Prostate gland (tissue), 2 donors: ENCODE measurements at regions not wholly inside any gene's neighbourhood (a gene's known extent, or its start where the extent isn't known, plus 50 kb on each side); places are given as distances from the start of the nearest gene placed in this dataset.

Experiments used
- DNase-seq: peaks from one replicate; pipeline ENCODE4 v3.0.0-alpha.2; 2019; ENCODE audit warnings: low spot score
- H3K27ac ChIP-seq, 2 donors: fragments of 200-600 bp; sonication (generic); 2 replicates each; pipeline ENCODE4 v1.5.1; 2017 to 2019
- H3K27me3 ChIP-seq: fragments of 200-600 bp; sonication (generic); replicated peaks from 2 replicates; pipeline ENCODE4 v1.5.1; 2019; ENCODE audit not compliant: insufficient read depth
- H3K36me3 ChIP-seq, 2 donors: fragments of 200-600 bp; sonication (generic); 1 replicate in 1 of 2; 2 replicates in 1 of 2; pipeline versions ENCODE4 v1.5.1 to v1.8.1; 2017 to 2019
- H3K4me1 ChIP-seq: fragments of 200-600 bp; sonication (generic); replicated peaks from 2 replicates; pipeline ENCODE4 v1.5.1; 2019
- H3K4me3 ChIP-seq, 2 donors: fragments of 200-600 bp; sonication (generic); 2 replicates each; pipeline ENCODE4 v1.5.1; 2017 to 2019
- H3K9me3 ChIP-seq: fragments of 200-600 bp; sonication (generic); 2 replicates; pipeline ENCODE4 v1.5.1; 2017
- CTCF ChIP-seq, 4 experiments: fragments of 200-600 bp in 2 of 4; fragments of 450-650 bp in 2 of 4; sonication (generic) in 2 of 4; IDR thresholded peaks; 1 replicate in 3 of 4; 2 replicates in 1 of 4; pipeline ENCODE4 v1.5.1; 2016 to 2019; ENCODE audit warnings: antibody characterized with exemption in 4 of 4, mild to moderate bottlenecking in 2 of 4, moderate library complexity in 2 of 4
- POLR2A ChIP-seq: fragments of 450-650 bp; IDR thresholded peaks from one replicate; pipeline ENCODE4 v1.6.1; 2016; ENCODE audit warnings: antibody characterized with exemption, mild to moderate bottlenecking
- POLR2AphosphoS5 ChIP-seq: sonication (generic); formaldehyde crosslinking; IDR thresholded peaks from one replicate; pipeline ENCODE4 v1.6.1; 2017; ENCODE audit warnings: antibody characterized with exemption
- WGBS: methylation state at CpG from one replicate; pipeline ENCODE4 v1.1.5; 2018; 5-methylcytosine and 5-hydroxymethylcytosine counted together
- intact Hi-C: fragments of 100-400 bp; cut with DNase I; formaldehyde crosslinking; loops from one replicate; pipeline ENCODE4 v1.14.2; 2022

DNA sequence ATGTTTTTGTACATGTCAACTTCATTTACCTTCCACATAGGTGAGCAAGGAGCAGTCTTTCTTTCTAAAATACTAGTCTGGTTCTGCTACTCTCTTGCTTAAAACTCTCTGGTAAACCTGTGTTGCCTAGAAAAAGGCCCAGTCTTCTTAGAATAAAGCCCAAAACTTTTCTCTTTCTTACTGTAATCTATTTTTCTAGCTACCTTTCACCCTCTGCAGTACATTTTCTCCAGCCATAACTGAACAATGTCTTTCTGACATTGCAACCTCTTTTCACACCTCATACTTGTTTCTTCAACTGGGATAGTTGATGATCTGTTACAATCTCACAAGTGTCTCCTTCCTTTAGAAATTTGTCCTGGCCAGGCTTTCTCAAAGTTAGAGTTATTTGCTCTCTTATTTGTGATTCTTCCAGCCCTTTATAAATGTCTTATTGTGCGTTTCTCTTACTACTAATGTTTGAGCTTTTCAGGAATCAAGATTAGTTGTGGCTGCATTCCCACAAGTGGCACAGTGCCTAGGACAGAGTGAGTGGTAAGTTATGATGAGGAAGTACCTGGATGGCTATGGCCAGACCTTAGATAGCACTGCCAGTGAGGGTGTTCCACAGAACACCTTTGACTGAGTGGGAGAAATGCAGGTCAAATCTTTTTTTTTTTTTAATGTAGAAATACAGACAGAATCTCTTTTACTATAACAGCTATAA lies 313.4 kb upstream of the SATB1 start:
- Histone ChIP-seq H3K36me3 (no peaks in the 10 kb centered on the region), H3K27ac (no peak overlapping the region), H3K9me3 (no peaks in the 10 kb centered on the region), H3K27me3 (no peaks in the 10 kb centered on the region), H3K4me1 (no peaks in the 10 kb centered on the region), H3K4me3 (no peak overlapping the region)
- intact Hi-C loops = no loop called here
- no peak for DNase-seq
- TF ChIP-seq CTCF (IDR thresholded peaks at IDR 0.05) (no peak), POLR2AphosphoS5 (no peak), POLR2A (no peak)
- WGBS = 46% methylated on average over 1 of the region's 1 CpG

- DNase-seq = no peak
- no peaks in the 10 kb centered on the region for H3K9me3 ChIP-seq
- no peaks in the 10 kb centered on the region for H3K27me3 ChIP-seq
- no peak overlapping the region for H3K27ac ChIP-seq
- no peak for TF ChIP-seq CTCF (IDR thresholded peaks at IDR 0.05)
- TF ChIP-seq POLR2AphosphoS5 = no peak
- no peaks in the 10 kb centered on the region for H3K4me1 ChIP-seq
- H3K36me3 ChIP-seq = no peaks in the 10 kb centered on the region
- H3K4me3 ChIP-seq = no peak overlapping the region
- intact Hi-C loops = no loop called here
- WGBS = 62% methylated on average over 2 of the region's 2 CpGs
Observed at GRCh38 chr3:18735005-18735404, 309.9 kb upstream of the SATB1 start.

- H3K4me1 ChIP-seq = no peaks in the 10 kb centered on the region
- 81% methylated on average over 2 of the region's 2 CpGs for WGBS
- intact Hi-C loops = no loop called here
Observed at GRCh38 chr3:18734309-18734708, 309.2 kb upstream of the SATB1 start.

DNA sequence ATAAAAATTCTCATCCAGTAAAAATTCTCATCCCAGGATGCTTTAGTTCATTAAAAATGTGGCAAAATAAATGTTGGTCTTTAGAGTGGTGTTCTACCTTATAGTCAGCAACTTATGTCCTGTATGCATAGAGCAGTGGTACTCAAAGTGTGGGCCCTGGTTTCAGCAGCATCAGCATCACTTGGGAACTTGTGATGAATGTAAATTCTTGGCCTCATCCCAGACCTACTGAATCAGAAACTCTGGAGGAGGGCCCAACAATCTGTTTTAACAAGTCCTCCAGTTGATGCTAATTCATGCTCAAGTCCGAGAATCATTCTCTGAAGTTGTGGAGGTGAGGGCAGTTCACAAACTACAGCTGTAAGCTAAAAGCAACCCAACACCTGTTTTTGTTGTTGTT lies 307.3 kb upstream of the SATB1 start:
- no peaks in the 10 kb centered on the region for H3K36me3 ChIP-seq
- H3K4me3 ChIP-seq = no peak overlapping the region
- TF ChIP-seq POLR2AphosphoS5 = no peak
- no peak for TF ChIP-seq CTCF (IDR thresholded peaks at IDR 0.05)
- TF ChIP-seq POLR2A = no peak
- no peaks in the 10 kb centered on the region for H3K9me3 ChIP-seq
- DNase-seq = no peak
- 52% methylated on average over 1 of the region's 1 CpG for WGBS
- no peaks in the 10 kb centered on the region for H3K27me3 ChIP-seq
- no peak overlapping the region for H3K27ac ChIP-seq
- intact Hi-C loops = no loop called here
- H3K4me1 ChIP-seq = no peaks in the 10 kb centered on the region

More at GRCh38 chr3:18734309-18734708, 309.2 kb upstream of the SATB1 start:
- TF ChIP-seq CTCF (IDR thresholded peaks at IDR 0.05) (no peak), POLR2AphosphoS5 (no peak), POLR2A (no peak)
- no peak overlapping the region for H3K4me3 ChIP-seq
- H3K27me3 ChIP-seq = no peaks in the 10 kb centered on the region
- no peaks in the 10 kb centered on the region for H3K9me3 ChIP-seq
- no peak for DNase-seq
- H3K27ac ChIP-seq = no peak overlapping the region
- no peaks in the 10 kb centered on the region for H3K36me3 ChIP-seq

- no peaks in the 10 kb centered on the region for H3K27me3 ChIP-seq
- no peaks in the 10 kb centered on the region for H3K4me1 ChIP-seq
- intact Hi-C loops = no loop called here
- 77% methylated on average over 2 of the region's 2 CpGs for WGBS
- H3K9me3 ChIP-seq = no peaks in the 10 kb centered on the region
- TF ChIP-seq POLR2A = no peak
- TF ChIP-seq CTCF (IDR thresholded peaks at IDR 0.05) = no peak
- TF ChIP-seq POLR2AphosphoS5 = no peak
- no peak overlapping the region for H3K4me3 ChIP-seq
- H3K27ac ChIP-seq = no peak overlapping the region
- no peak for DNase-seq
- no peaks in the 10 kb centered on the region for H3K36me3 ChIP-seq
Observed at GRCh38 chr3:18730491-18730890, 305.4 kb upstream of the SATB1 start.
